Trophoblast cell (in vitro differentiated cells and primary cell): ENCODE measurements at regions not wholly inside any gene's neighbourhood (a gene's known extent, or its start where the extent isn't known, plus 50 kb on each side); places are given as distances from the start of the nearest gene placed in this dataset.

Experiments
- DNase-seq, 2 donors: peaks; one replicate each; pipeline ENCODE4 v3.0.0-alpha.2; 2016
- H2AFZ ChIP-seq: 2 replicates; pipeline ENCODE4 v1.6.1; 2013; ENCODE audit warnings: low read length, moderate library complexity, mild to moderate bottlenecking; ENCODE audit not compliant: insufficient read depth, poor library complexity
- H2AK5ac ChIP-seq: 2 replicates; pipeline ENCODE4 v1.6.1; 2013; ENCODE audit warnings: mild to moderate bottlenecking, low read length
- H2BK120ac ChIP-seq: 2 replicates; pipeline ENCODE4 v1.6.1; 2013; ENCODE audit warnings: low read length, mild to moderate bottlenecking, moderate library complexity; ENCODE audit not compliant: insufficient read depth, poor library complexity
- H2BK12ac ChIP-seq: 2 replicates; pipeline ENCODE4 v1.6.1; 2013; ENCODE audit warnings: mild to moderate bottlenecking, low read length, moderate library complexity
- H2BK5ac ChIP-seq: 2 replicates; pipeline ENCODE4 v1.6.1; 2013; ENCODE audit warnings: low read length, low read depth, moderate library complexity, mild to moderate bottlenecking; ENCODE audit not compliant: poor library complexity
- H3K14ac ChIP-seq: 2 replicates; pipeline ENCODE4 v1.6.1; 2013; ENCODE audit warnings: mild to moderate bottlenecking, low read length
- H3K18ac ChIP-seq: 2 replicates; pipeline ENCODE4 v1.6.1; 2013; ENCODE audit warnings: mild to moderate bottlenecking, low read length
- H3K23ac ChIP-seq: 2 replicates; pipeline ENCODE4 v1.6.1; 2013; ENCODE audit warnings: low read length
- H3K27ac ChIP-seq: 2 replicates; pipeline ENCODE4 v1.5.1; 2013; ENCODE audit warnings: low read depth, mild to moderate bottlenecking, inconsistent platforms, low read length, moderate library complexity
- H3K27me3 ChIP-seq: 2 replicates; pipeline ENCODE4 v1.6.1; 2013; ENCODE audit warnings: inconsistent platforms, mild to moderate bottlenecking, low read length, moderate library complexity; ENCODE audit not compliant: insufficient read depth
- H3K36me3 ChIP-seq, 2 experiments: 1 replicate in 1 of 2; 2 replicates in 1 of 2; pipeline ENCODE4 v1.6.1; 2013; ENCODE audit warnings: low read length in 2 of 2, mild to moderate bottlenecking in 2 of 2, moderate library complexity in 1 of 2; ENCODE audit not compliant: insufficient read depth in 2 of 2, control insufficient read depth in 1 of 2
- H3K4ac ChIP-seq: 2 replicates; pipeline ENCODE4 v1.6.1; 2013; ENCODE audit warnings: low read depth, mild to moderate bottlenecking, low read length, moderate library complexity
- H3K4me1 ChIP-seq, 2 experiments: 1 replicate in 1 of 2; 2 replicates in 1 of 2; pipeline ENCODE4 v1.6.1; 2013; ENCODE audit warnings: low read length in 2 of 2, mild to moderate bottlenecking in 2 of 2, moderate library complexity in 1 of 2; ENCODE audit not compliant: insufficient read depth in 2 of 2, control insufficient read depth in 1 of 2
- H3K4me2 ChIP-seq: 2 replicates; pipeline ENCODE4 v1.6.1; 2013; ENCODE audit warnings: inconsistent platforms, mild to moderate bottlenecking, low read length, moderate library complexity
- H3K4me3 ChIP-seq: 2 replicates; pipeline ENCODE4 v1.5.1; 2013; ENCODE audit warnings: mild to moderate bottlenecking, low read depth, low read length, inconsistent platforms
- H3K79me1 ChIP-seq: one replicate; pipeline ENCODE4 v1.6.1; 2013; ENCODE audit warnings: low read length
- H3K79me2 ChIP-seq: 2 replicates; pipeline ENCODE4 v1.6.1; 2013; ENCODE audit warnings: low read length, mild to moderate bottlenecking; ENCODE audit not compliant: control insufficient read depth, insufficient read depth, poor library complexity
- H3K9ac ChIP-seq: 2 replicates; pipeline ENCODE4 v1.6.1; 2013; ENCODE audit warnings: mild to moderate bottlenecking, low read length
- H3K9me3 ChIP-seq: 2 replicates; pipeline ENCODE4 v1.6.1; 2013; ENCODE audit warnings: low read depth, mild to moderate bottlenecking, control low read depth, inconsistent platforms, low read length; ENCODE audit not compliant: insufficient read depth
- H4K12ac ChIP-seq: 2 replicates; pipeline ENCODE4 v1.6.1; 2013; ENCODE audit warnings: low read depth, mild to moderate bottlenecking, low read length, moderate library complexity
- H4K8ac ChIP-seq: 2 replicates; pipeline ENCODE4 v1.6.1; 2013; ENCODE audit warnings: low read depth, mild to moderate bottlenecking, low read length, moderate library complexity
- H4K91ac ChIP-seq: one replicate; pipeline ENCODE4 v1.6.1; 2013; ENCODE audit warnings: low read depth, mild to moderate bottlenecking, low read length, moderate library complexity
- WGBS: extraction: QIAGEN DNeasy Blood & Tissue Kit; methylation state at CpG from one replicate; pipeline ENCODE4 v1.1.7; 2013; ENCODE audit warnings: missing lambda C conversion rate; ENCODE audit not compliant: insufficient read length, insufficient coverage; ENCODE audit errors: extremely low coverage; 5-methylcytosine and 5-hydroxymethylcytosine counted together

DNA sequence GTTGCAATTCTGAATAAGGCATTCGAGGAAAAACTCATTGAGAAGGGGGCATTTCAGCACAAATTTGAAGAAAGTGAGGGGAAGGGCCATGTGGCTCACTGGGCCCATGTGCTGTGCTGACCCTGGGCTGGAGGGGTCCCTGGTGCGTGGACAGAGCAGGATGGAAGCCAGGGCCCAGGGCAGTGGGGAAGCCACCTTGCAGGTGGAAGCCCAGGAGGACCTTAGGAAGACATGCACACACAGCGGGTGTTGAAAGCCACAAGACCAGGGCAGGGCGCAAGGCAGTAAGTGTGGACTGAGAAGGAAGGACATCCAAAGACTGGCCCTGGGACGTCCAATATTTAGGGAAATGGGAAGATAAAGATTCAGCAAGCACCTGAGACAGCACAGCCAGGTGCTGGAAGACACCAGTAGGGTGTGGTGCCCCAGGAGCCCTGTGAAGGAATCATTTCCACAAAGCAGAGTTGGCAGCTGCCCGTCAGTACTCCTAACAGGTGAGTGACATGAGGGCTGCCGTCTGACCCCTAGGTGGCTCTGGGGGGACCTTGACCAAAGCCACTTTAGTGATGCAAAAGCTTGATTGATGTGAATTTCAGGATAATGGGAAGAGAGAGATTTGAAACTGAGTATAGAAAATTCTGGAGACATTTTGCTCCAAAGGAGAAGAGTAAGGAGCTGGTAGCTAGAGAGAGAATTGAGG lies 254.4 kb upstream of the EXOC2 start:
- Histone ChIP-seq H3K79me2 (no peaks in the 10 kb centered on the region), H4K91ac (no peak overlapping the region), H3K23ac (no peak overlapping the region), H2BK12ac (no peak overlapping the region), H3K4me1 (no peaks in the 10 kb centered on the region), H2AK5ac (no peak overlapping the region), H3K18ac (no peak overlapping the region), H2AFZ (no peak overlapping the region), H3K14ac (no peak overlapping the region), H2BK5ac (no peak overlapping the region), H3K27me3 (no peaks in the 10 kb centered on the region), H3K4me2 (no peak overlapping the region), H4K8ac (no peak overlapping the region), H3K4ac (no peak overlapping the region), H2BK120ac (no peak overlapping the region), H3K36me3 (no peaks in the 10 kb centered on the region), H3K9ac (no peak overlapping the region), H3K4me3 (no peak overlapping the region), H3K9me3 (peaks cover 5% of the 10 kb centered on the region), H3K79me1 (no peaks in the 10 kb centered on the region), H4K12ac (no peak overlapping the region), H3K27ac (no peak overlapping the region)
- WGBS = no CpG with 5 or more reads among the region's 7 CpGs
- DNase-seq = no peak

- no peak overlapping the region for H2BK5ac ChIP-seq
- H3K9ac ChIP-seq = no peak overlapping the region
- H3K4me3 ChIP-seq = no peak overlapping the region
- H2AFZ ChIP-seq = no peak overlapping the region
- H2BK120ac ChIP-seq = no peak overlapping the region
- no peak overlapping the region for H3K18ac ChIP-seq
- no peak overlapping the region for H3K4ac ChIP-seq
- H3K23ac ChIP-seq = no peak overlapping the region
- H2AK5ac ChIP-seq = no peak overlapping the region
- H2BK12ac ChIP-seq = no peak overlapping the region
- no peaks in the 10 kb centered on the region for H3K79me2 ChIP-seq
- no peak overlapping the region for H4K91ac ChIP-seq
- H3K9me3 ChIP-seq = peaks cover 5% of the 10 kb centered on the region
- DNase-seq = no peak
- H3K14ac ChIP-seq = no peak overlapping the region
- no peaks in the 10 kb centered on the region for H3K4me1 ChIP-seq
- no peaks in the 10 kb centered on the region for H3K27me3 ChIP-seq
- WGBS = no CpG with 5 or more reads among the region's 3 CpGs
- H3K36me3 ChIP-seq = no peaks in the 10 kb centered on the region
- H3K27ac ChIP-seq = no peak overlapping the region
- no peak overlapping the region for H3K4me2 ChIP-seq
- H4K12ac ChIP-seq = no peak overlapping the region
- no peaks in the 10 kb centered on the region for H3K79me1 ChIP-seq
- no peak overlapping the region for H4K8ac ChIP-seq
Observed at GRCh38 chr6:946546-946945, 253.6 kb upstream of the EXOC2 start.

DNA sequence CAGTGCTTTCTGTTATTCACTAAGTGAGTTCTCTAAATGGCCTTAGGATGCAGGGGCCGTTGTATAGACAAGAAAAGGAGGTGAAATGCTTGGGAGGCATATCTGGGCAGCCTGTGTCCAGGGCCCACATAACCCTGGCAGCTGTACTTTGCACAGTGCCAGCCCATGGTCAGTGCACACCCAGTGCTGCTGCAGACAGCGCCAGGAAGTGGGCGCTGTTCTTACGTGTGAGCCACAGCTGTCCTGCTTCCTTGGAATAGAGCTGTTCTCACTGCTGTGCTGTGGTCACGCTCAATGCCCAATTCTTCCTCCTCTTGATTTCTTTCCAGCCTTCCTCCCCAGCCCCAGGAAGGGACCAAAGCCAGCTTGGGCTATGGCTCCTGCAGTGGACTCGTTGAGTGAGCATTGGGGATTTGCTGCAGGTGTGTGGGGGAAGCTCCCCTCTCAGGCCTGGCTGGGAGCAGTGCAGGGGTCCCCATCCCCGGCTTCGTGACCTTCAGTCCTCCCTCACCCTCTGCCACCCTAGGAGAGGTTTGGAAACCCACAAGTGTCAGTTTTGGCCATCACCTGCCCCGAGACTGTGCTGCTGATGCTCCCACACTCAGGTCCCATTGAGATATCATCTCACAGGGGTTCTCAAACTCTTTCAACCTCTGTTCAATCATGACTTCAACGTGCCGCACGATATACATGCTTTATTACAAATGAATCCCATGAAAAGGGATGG lies 246.8 kb upstream of the EXOC2 start:
- H4K8ac ChIP-seq = no peak overlapping the region
- DNase-seq = no peak
- no peak overlapping the region for H2BK12ac ChIP-seq
- no peak overlapping the region for H2BK120ac ChIP-seq
- H3K23ac ChIP-seq = no peak overlapping the region
- no peaks in the 10 kb centered on the region for H3K79me1 ChIP-seq
- no peaks in the 10 kb centered on the region for H3K79me2 ChIP-seq
- H2AK5ac ChIP-seq = no peak overlapping the region
- no CpG with 5 or more reads among the region's 12 CpGs for WGBS
- no peak overlapping the region for H2AFZ ChIP-seq
- H3K27ac ChIP-seq = no peak overlapping the region
- no peak overlapping the region for H3K14ac ChIP-seq
- H3K18ac ChIP-seq = no peak overlapping the region
- H3K27me3 ChIP-seq = no peaks in the 10 kb centered on the region
- H3K4me2 ChIP-seq = no peak overlapping the region
- H3K9ac ChIP-seq = no peak overlapping the region
- H4K12ac ChIP-seq = no peak overlapping the region
- H3K9me3 ChIP-seq = peaks cover 8% of the 10 kb centered on the region
- H3K36me3 ChIP-seq = no peaks in the 10 kb centered on the region
- H3K4me3 ChIP-seq = no peak overlapping the region
- no peaks in the 10 kb centered on the region for H3K4me1 ChIP-seq
- no peak overlapping the region for H3K4ac ChIP-seq
- no peak overlapping the region for H4K91ac ChIP-seq
- no peak overlapping the region for H2BK5ac ChIP-seq

- no CpG with 5 or more reads among the region's 7 CpGs for WGBS
- no peak for DNase-seq
Observed at GRCh38 chr6:938916-939315, 246.0 kb upstream of the EXOC2 start.

More at GRCh38 chr6:938916-939315, 246.0 kb upstream of the EXOC2 start:
- no peaks in the 10 kb centered on the region for H3K36me3 ChIP-seq
- no peaks in the 10 kb centered on the region for H3K79me1 ChIP-seq
- no peak overlapping the region for H2BK12ac ChIP-seq
- H4K12ac ChIP-seq = no peak overlapping the region
- no peak overlapping the region for H3K4me2 ChIP-seq
- no peak overlapping the region for H2AK5ac ChIP-seq
- H3K79me2 ChIP-seq = no peaks in the 10 kb centered on the region
- no peak overlapping the region for H3K23ac ChIP-seq
- H3K27me3 ChIP-seq = no peaks in the 10 kb centered on the region
- no peak overlapping the region for H3K4ac ChIP-seq
- H3K9ac ChIP-seq = no peak overlapping the region
- peaks cover 8% of the 10 kb centered on the region for H3K9me3 ChIP-seq
- H3K18ac ChIP-seq = no peak overlapping the region
- no peak overlapping the region for H3K14ac ChIP-seq
- H3K27ac ChIP-seq = no peak overlapping the region
- H4K91ac ChIP-seq = no peak overlapping the region
- no peak overlapping the region for H4K8ac ChIP-seq
- H3K4me1 ChIP-seq = no peaks in the 10 kb centered on the region
- H3K4me3 ChIP-seq = no peak overlapping the region
- no peak overlapping the region for H2AFZ ChIP-seq
- no peak overlapping the region for H2BK5ac ChIP-seq
- H2BK120ac ChIP-seq = no peak overlapping the region
